ENCODE measurements at regions not wholly inside any gene's neighbourhood (a gene's known extent, or its start where the extent isn't known, plus 50 kb on each side); places are given as distances from the start of the nearest gene placed in this dataset.

- DNase-seq (ENCODE audit: low read depth): no peak
Observed at GRCh38 chr14:21993070-21993469, 319.5 kb upstream of the OR4E1 start.

- no peak for DNase-seq (ENCODE audit: low read depth)
Observed at GRCh38 chr14:21991130-21991529, 317.5 kb upstream of the OR4E1 start.

- no peak for DNase-seq (ENCODE audit: low read depth)
Observed at GRCh38 chr14:21990116-21990515, 316.5 kb upstream of the OR4E1 start.

DNA sequence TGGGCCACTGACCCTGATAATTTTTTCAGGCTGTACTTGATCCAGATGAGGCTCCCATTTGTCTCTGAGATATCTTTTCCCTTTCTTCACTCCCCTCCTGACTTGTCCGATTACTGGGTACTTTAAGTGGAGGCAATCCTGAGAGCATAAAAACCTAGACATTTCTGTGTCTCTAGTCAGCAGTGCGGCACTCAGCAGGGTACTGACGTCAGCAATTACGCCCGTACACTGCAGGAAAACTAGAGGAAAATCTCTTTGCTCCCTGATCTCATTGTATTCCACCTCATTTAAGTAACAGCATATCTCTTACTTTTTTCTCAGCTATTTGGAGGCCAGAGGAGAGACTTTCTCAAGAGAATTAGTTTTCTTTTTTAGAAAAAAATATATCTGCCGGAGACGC lies 315.5 kb upstream of the OR4E1 start:
- no peak for DNase-seq (ENCODE audit: low read depth)

- DNase-seq (ENCODE audit: low read depth): no peak
Observed at GRCh38 chr14:21988413-21988812, 314.8 kb upstream of the OR4E1 start.

GRCh38 chr14:21987937-21988336 lies 314.3 kb upstream of the OR4E1 start:
- DNase-seq (ENCODE audit: low read depth): no peak

GRCh38 chr14:21985081-21985480 lies 311.5 kb upstream of the OR4E1 start:
- DNase-seq (ENCODE audit: low read depth): no peak

- DNase-seq (ENCODE audit: low read depth): no peak
Observed at GRCh38 chr14:21978999-21979314, 305.3 kb upstream of the OR4E1 start.

DNA sequence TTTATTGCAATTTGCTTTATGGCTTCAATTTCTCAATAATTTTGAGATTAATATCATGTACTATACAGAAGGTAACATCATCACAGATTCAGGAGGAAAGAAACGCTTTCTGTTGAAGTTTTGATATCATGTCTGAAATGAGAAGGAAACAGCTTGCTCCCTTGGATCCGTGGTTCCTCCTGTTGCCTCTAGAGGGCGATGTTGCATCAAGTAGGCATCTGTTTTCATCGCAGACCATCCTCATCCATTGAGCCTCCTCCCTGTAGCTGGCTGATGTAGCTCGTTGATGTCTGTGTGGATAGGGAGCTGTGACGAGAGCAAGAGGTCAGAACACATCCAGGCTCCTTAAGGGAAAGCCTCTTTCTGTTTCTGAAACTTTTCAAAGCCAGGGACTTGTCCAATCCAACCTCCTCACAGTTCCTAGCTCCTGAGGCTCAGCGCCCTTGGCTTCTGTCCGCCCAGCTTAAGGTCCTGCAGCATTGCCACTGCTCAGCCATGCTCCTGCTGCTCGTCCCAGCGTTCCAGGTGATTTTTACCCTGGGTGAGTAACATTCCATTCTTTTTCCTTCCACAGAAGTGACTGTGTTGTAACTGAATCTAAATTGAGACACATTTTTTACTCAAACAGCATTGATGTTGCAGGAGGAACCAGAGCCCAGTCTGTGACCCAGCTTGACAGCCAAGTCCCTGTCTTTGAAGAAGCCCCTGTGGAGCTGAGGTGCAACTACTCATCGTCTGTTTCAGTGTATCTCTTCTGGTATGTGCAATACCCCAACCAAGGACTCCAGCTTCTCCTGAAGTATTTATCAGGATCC lies 304.8 kb upstream of the OR4E1 start:
- no peak for DNase-seq (ENCODE audit: low read depth)

DNA sequence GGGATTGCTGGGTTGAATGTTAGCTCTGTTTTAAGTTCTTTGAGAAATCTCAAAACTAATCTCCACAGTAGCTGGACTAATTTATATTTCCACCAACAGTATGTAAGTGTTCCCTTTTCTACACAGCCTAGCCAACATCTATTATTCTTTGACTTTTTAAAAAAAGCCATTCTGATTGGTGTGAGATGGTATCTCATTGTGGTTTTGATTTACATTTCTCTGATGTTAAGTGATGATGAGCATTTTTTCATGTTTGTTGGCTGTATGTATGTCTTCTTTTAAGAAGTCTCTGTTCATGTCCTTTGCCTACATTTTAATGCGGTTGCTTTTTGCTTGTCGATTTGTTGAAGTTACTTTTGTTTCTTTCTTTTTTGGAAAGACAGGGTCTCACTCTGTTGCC lies 301.1 kb upstream of the OR4E1 start:
- DNase-seq (ENCODE audit: low read depth): no peak

GRCh38 chr14:21965042-21965441 lies 291.4 kb upstream of the OR4E1 start:
- DNase-seq (ENCODE audit: low read depth): no peak

- no peak for DNase-seq (ENCODE audit: low read depth)
Observed at GRCh38 chr14:21964180-21964579, 290.6 kb upstream of the OR4E1 start.

DNA sequence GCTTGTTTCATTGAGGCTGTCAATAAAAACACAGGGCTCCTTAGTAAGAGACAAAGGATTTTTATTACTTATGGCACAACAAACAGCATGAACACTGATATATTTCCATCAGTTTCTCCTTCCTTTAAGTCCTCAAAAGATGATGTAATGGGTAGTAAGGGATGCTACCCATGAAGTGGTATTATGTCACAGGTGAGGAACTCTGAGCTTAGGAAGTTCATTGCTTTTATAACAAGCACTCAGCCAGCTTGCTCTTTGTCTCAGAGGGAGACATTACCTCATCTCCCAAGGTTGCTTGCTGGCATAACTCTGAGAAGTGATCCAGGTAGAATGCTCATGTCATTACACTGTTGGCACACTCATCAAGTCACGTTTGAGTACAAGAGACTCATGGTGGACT lies 287.0 kb upstream of the OR4E1 start:
- DNase-seq (ENCODE audit: low read depth): no peak

DNA sequence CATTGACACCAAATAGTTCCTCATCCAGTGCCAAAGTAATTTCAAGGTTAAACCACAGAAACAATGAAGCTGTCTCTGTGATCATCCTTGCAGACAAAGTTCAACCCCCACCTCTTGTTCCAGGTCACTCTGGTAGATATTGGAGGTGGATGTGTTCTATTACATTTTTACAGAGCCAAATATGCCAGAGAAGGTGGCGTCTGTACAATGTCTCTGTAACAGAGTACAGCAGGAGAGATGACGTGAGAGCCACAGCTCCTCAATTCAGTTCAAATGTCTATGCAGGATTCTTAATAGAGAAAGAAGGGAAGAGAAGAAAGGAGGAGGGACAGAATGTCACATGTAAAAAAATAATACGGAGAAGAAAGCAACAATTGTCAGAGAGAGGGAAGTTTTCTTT lies 268.3 kb upstream of the OR4E1 start:
- DNase-seq (ENCODE audit: low read depth): no peak

DNA sequence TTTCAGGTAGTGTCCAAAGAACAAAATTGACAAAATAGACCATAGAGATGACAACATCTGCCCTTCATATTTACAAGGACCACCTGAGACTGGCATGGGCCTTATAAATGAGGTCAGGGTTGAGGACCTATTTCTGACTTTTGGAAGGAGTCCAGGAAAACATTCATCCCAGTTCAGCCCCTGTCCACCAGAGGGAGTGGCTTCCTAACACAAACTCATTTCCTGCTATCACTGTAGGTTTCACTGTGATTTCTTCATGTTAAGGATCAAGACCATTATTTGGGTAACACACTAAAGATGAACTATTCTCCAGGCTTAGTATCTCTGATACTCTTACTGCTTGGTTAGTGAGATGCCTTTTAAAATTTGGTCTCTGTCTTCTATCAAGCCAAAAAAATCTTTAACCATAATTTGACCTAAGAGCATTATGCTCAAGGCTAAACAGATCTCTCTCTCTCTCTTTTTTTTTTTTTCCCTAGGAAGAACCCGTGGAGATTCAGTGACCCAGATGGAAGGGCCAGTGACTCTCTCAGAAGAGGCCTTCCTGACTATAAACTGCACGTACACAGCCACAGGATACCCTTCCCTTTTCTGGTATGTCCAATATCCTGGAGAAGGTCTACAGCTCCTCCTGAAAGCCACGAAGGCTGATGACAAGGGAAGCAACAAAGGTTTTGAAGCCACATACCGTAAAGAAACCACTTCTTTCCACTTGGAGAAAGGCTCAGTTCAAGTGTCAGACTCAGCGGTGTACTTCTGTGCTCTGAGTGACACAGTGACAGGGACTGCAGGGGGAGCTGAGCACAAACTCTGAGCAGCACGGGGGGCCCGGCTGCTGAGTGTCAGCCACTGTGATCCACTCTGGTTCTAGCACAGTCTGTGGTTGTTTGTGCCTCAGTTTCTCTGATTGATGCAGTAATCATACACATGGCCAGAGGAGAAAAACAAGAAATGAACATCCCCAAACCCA lies 267.6 kb upstream of the OR4E1 start:
- DNase-seq (ENCODE audit: low read depth): no peak

DNA sequence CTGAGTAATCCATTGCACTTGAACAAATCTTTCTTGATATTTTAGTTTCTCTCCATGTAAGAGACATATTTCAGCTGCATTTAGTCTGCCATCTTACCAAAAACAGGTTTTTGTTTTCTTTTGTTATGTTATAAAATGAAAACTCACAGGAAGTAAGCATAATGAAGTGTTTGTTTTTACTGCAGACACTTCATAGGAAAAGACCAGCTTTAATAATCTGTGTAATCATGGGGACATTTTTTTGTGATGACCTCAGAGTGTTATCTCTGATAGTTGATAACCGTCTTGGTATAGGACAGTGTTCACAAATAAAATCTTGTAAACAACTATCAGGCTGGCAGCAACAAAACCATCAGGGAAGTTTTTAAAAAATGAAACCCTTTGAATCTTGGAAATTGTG lies 266.2 kb upstream of the OR4E1 start:
- no peak for DNase-seq (ENCODE audit: low read depth)

GRCh38 chr14:21937996-21938395 lies 264.4 kb upstream of the OR4E1 start:
- no peak for DNase-seq (ENCODE audit: low read depth)

- no peak for DNase-seq (ENCODE audit: low read depth)
Observed at GRCh38 chr14:21933681-21934080, 260.1 kb upstream of the OR4E1 start.

DNA sequence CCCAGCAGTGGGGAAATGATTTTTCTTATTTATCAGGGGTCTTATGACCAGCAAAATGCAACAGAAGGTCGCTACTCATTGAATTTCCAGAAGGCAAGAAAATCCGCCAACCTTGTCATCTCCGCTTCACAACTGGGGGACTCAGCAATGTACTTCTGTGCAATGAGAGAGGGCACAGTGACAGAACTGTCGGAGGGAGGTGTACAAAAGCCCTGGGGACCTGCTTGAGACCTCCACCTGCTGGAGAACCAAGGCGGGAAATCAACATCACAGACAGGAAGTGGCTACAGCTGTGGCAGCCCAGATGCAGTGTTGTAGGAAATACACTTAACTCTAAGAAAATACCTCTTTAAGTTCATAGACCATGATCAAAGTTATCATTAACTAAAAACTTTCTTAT lies 250.9 kb upstream of the OR4E1 start:
- no peak for DNase-seq (ENCODE audit: low read depth)

GRCh38 chr14:21923820-21924219 lies 250.2 kb upstream of the OR4E1 start:
- DNase-seq (ENCODE audit: low read depth): no peak

- no peak for DNase-seq (ENCODE audit: low read depth)
Observed at GRCh38 chr14:21921453-21921852, 247.8 kb upstream of the OR4E1 start.

GRCh38 chr14:21917699-21918436 lies 244.2 kb upstream of the OR4E1 start:
- peak; percentile 31 for DNase-seq (ENCODE audit: low read depth)
